GM19463 (cell line): ENCODE measurements at regions not wholly inside any gene's neighbourhood (a gene's known extent, or its start where the extent isn't known, plus 50 kb on each side); places are given as distances from the start of the nearest gene placed in this dataset.

Experiments used
- ATAC-seq: cut with Tn5 transposase; IDR thresholded peaks from one replicate; pipeline ENCODE4 v1.9.1; 2021; ENCODE audit warnings: mild to moderate bottlenecking, moderate library complexity; ENCODE audit not compliant: unreplicated experiment

DNA sequence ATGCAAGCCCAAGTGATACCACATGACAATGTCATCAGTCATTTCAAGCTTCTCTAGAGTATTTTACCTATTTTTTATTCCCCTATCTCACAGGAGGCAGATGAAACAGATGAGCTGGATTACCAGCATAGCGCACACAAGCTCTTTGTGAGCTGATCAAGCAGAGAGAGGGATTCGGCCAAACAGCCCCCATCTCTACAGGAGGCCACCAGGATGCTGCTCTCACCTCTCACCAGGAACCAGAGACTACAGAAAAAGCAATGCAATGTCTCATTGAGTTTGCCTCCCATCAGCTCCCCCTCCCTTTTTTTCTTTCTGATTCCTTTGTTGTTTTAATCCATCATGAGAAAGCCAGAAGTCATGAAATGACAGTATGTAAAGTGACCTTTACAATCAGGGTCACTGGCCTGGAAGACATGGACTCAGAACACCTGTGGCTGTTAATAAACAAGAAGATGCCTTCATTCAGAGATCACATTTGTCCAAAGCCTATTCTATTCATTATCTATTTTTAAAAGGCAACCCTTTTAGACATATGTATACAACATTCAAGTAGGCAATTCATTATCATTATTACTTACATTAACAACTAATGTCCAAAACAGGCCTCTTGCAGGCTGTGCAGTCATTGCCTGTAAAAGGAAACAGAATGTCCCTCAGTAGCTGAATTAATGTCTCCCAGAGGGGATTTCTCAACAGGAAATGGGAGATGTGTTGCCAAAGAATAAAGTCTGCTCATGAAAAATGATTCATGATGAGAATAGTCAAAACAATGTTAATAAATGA lies 656.6 kb downstream of the TBC1D4 start:
- ATAC-seq = no peak

DNA sequence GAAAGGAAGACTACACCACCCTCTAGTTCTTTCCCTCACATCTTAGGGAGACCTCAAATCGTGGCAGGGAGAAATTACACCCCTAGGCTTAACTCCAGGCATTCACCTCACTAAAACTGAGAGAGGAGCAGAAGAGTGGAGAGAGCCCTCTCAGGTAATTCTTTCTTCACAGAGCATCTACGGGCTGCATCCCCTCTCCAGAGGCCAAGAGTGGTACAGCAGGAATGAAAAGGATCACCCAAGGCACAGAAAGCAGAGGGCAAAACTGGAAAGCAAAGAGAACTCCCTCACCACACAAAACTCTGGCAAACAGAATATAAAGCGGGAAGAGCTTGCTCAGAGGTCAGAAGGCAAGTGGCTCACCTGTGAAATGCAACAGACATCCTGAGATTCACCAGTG lies 661.2 kb downstream of the TBC1D4 start:
- ATAC-seq = no peak

DNA sequence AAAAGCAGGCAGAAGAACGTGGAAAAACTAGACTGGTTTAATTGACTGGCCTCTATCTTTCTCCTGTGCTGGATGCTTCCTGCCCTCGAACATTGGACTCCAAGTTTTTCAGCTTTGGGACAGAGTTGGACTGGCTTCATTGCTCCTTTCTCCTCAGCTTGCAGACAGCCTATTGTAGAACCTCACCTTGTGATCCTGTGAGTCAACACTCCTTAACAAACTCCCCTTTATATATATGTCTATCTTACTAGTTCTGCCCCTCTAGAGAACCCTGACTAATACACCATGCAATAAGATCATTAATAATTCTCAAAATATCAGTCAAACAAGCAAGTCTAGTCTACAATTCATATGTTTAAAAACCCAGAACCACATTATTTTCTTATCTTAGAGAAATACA lies 662.4 kb downstream of the TBC1D4 start:
- ATAC-seq = no peak

DNA sequence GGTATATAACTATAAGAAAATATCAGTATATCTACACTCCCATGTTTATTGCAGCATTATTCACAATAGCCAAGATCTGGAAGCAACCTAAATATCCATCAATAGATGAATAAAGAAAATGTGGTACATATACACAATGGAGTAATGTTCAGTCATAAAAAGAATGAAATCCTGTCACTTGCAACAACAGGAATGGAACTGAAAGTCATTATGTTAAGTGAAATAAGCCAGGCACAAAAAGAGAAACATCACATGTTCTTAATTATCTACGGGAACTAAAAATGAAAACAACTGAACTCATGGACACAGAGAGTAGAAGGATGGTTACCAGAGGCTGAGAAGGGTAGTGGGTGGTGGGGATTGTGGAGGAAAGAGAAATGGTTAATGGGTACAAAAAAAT lies 665.2 kb downstream of the TBC1D4 start:
- ATAC-seq = no peak

DNA sequence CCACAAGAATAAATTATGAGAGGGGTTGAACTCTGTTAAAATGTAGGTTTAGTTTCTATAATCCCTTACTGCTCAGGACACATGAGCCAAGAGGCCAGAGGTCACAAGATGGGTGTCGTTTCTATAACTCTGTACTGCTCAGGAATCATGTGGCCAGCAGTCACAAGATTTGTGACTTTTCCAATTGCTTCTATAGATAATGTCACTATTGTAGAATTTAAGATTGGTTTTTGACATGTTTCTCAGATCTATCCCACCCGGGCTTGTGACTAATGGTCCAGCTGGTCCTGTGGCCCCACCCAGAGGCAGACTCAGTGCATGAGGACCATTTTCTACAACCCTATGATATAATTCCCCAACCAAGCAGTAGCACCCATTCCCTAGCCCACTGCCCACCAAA lies 662.0 kb upstream of the KLF12 start:
- no peak for ATAC-seq

DNA sequence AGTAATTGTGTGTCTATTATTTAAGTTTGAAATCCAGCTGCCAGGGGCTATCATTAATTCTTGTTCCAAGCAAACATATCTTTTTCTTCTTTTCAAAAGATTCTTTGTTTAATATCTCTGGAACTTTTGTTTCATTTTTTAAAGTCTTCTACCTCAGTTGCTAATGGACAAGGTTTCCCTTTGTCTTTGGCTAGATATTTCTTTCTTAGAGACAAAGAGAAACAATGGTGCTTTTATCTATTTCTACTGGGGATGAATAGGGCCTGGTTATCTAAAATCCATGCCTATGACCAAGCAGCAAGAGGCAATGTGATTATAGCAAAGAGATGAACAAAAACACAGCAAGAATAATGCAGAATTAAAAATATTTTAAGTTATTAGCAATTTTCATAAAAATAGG lies 661.3 kb upstream of the KLF12 start:
- ATAC-seq = no peak

DNA sequence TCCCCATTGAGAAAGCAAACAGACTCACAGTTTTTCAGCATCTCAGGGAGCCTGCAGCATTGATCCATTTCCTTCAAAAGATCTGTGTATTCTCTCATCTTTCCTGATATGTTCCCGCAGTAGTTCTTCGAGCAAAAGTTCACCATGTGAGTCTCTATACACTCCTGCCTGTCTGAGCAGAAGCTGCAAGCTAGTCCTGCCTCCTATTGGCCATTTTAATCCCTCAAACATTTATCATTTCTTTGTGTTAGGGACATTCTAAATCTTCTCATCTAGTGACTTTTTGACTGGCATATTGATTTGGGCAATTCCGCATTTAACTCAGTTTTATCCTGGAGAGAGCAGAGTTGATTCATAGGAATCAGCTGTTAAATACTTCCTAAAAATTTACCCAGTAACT lies 660.4 kb upstream of the KLF12 start:
- ATAC-seq = no peak

DNA sequence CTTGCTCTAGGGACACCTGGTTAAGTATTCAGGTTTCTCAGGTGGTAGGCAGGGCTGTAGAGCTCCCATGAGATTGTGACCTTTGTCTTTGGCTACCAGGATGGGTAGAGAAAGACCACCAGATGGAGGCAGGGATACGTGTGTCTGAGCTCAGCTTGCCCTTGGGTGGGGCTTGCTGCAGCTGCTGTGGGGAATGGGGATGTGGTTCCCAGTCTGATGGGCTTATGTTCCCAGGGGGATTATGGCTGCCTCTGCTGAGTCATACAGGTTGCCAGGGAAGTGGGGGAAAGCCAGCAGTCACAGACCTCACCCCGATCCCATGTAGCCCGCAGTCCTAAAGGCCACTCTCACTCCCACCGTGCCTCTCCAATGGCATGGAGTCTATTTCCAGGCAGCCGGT lies 659.9 kb upstream of the KLF12 start:
- ATAC-seq = no peak

DNA sequence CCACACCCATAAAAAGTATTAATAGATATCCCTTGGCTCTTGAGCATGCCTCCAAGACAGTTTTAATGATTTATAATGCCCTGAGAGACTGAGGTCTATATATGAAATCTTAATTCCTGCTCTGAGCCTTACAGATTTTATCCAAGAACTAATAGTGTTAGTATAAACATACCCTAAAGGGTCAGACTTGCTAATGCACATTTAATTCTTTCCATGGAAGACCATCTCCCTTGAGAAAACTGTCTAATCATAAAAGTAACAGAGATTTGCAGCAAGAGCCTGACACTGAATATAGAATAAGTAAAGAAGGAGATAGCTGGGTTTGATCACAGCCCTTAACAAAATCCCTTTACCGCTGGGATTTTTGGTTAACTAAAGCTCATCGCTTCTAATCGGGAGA lies 650.8 kb upstream of the KLF12 start:
- ATAC-seq = no peak

DNA sequence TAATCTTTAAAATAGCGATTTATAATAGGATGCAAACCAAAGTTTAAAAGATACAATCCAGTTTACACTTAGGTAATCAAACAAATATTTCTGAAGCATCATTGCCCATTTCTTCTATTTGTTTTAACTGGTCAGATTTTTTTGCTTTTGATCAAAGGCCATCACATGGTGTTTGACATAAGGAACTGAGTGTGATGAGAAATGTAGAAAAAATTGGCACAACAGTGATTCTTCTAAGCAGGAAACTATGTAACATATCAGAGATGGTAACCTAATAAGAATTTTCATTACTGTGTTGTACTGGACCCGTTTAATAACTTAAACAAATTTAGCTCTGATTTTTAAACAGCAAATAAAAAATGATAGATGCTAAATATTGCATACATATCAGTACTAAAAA lies 644.7 kb upstream of the KLF12 start:
- no peak for ATAC-seq

DNA sequence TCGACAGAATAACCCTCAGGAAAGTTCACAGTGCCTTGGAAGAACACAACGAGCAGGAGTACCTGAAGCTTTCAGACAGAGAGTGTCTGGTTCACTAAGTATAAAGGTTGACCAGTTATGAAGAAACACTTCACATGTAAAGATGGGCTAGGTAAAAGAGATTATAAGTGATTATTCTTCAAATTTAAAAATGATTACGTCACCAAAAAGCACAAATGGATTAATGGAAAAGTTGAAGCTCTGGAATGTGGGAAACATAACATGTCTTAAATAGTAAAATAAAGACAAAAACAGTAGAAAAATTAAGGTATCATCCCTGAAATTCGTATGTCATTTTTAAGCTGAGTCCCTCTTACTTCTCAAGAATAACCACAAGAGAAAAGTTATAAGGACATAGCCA lies 643.9 kb upstream of the KLF12 start:
- ATAC-seq = no peak

DNA sequence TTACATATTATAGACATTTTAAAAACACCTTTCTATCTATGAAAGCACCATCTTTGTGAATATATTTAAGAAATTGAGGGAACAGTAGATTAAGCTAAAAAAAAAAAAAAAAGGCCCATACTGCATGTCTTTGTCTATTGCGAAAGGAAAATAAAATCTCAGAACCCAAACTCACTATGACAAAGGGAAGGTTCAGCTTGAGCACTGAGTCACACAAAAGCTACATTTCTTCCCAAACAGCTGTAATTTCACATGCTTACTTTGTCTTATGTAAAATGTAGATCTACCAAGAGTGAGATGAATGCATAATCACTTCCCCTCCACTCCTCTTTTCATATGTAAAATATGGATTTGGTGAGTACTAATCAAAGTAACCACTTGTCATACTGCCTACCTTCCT lies 640.1 kb upstream of the KLF12 start:
- ATAC-seq = no peak

DNA sequence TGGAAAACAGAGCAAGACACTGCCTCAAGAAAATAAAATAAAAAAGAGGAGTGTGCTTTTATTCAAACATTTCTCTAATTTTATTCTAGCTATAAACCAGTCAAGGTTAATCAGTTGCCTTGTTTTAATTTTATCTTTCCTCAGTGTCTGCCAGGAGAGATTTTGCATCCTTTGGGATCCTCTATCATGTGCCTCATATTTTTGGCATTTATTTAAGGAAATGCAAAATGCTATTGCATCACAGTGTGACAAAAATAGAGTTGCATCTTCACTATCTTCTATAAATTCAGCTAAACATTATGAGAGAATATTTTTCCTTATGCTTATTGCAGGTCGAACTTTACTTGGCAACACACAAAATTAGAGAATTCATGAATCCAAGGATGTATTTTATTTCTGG lies 639.0 kb upstream of the KLF12 start:
- no peak for ATAC-seq

DNA sequence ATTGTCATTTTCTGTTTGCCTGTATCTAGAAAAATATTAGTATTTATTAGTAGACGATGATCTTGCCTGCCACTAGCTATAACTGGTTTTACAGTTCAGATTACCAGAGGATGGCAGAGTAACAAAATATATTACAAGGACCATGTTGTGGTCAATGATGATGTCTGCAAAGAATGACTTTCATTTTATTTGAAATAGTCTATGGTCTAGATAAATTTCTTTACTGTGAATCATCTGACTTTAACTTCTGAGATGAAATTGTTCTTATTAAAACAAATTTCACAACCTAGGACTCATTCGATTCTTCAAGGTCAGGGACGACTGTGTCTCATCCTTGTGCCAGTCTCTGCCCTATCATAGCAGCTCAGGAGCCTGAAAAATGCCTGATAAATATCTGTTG lies 637.8 kb upstream of the KLF12 start:
- no peak for ATAC-seq

DNA sequence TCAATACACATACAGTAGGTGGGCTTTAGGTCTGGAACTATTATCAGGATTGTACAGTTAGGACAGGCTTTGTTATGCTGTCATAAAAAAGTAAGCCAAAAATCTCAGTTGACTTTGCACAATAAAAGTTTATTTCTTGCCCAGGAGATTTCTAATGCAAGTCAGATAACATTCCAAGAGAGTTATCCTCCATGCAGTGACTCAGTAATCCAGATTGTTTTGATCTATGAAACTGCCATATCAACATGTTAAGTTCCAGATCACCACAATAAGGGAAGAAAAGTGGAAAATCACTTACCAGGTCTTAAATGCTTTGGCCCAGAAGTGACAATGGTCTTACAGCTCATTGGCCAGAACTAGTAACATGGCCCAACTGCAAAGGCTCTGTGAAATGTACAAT lies 636.2 kb upstream of the KLF12 start:
- no peak for ATAC-seq

DNA sequence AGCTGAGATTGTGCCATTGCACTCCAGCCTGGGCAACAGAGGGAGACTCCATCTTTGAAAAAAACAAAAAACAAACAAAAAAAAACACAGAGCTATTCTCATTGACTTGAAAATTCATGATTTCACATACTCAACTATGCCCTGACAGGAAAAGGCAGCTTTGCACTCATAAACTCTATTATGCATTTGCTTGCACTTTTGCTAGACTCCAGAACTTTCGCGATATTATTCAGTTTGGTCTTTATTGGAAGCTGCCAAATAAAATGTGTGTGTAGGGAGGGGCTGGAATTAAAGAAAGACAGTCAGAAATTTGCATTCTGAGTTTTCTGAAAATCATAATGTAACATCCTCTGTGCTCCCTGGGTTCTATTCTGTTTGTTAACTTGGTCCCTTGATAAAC lies 635.1 kb upstream of the KLF12 start:
- ATAC-seq = no peak

DNA sequence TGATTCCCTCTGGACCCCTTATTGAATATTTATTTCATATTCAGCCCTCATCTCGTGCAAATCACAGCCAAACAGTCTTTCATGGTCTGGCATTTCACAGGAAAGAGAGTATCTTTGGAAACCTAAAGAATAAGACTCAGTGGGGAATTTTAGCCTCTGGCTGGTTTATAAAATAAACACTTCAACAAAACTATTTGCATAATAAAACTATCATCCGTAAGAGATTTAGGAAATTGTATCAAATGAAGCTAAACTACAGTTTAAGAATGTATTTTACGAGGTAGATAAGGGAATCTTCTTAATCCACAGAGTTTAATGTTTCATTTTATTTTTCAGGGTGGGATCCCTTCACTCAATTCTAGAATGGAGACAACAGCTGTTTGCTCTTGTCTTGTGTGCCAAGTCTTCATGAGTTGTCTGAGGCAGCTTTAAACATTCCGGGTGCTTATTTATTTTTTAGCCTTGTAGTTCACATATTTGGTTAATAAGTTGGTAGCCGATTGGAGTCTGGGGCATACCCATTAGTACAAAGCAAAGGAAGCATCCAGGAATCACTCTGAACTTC lies 634.4 kb upstream of the KLF12 start:
- ATAC-seq = no peak

DNA sequence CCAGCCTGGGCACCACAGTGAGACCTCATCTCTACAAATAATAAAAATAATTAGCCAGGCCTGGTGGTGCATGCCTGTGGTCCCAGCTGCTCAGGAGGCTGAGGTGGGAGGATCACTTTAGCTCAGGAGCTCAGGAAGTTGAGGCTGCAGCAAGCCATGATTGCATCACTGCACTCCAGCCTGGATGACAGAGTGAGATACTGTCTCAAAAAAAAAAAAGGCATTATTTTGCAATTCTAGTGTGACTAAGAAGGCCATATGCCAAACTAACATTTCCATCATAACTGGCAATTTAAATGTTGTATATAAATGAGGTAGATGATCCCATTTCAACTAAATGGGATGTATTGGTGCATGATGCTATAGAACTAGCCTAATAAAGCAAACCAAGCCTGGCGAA lies 632.8 kb upstream of the KLF12 start:
- no peak for ATAC-seq

DNA sequence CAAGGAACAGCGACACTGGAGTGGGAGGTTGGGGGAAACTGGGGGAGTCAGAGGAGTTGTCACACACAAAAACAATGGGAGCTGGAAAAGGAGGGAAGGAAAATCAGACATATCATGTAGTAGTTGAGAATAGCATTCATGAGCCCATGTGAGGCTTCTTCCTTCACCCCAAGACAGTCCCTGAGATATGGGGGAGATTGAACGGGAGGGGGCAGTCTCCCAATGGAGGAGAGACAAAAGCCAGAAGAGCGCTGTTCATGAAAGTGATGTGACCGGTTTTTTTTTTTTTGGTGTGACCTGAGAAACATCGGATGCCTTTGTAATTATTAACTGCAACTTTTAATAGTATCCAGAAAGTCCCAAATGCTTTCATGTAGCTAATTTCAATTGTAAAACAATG lies 631.8 kb upstream of the KLF12 start:
- no peak for ATAC-seq

DNA sequence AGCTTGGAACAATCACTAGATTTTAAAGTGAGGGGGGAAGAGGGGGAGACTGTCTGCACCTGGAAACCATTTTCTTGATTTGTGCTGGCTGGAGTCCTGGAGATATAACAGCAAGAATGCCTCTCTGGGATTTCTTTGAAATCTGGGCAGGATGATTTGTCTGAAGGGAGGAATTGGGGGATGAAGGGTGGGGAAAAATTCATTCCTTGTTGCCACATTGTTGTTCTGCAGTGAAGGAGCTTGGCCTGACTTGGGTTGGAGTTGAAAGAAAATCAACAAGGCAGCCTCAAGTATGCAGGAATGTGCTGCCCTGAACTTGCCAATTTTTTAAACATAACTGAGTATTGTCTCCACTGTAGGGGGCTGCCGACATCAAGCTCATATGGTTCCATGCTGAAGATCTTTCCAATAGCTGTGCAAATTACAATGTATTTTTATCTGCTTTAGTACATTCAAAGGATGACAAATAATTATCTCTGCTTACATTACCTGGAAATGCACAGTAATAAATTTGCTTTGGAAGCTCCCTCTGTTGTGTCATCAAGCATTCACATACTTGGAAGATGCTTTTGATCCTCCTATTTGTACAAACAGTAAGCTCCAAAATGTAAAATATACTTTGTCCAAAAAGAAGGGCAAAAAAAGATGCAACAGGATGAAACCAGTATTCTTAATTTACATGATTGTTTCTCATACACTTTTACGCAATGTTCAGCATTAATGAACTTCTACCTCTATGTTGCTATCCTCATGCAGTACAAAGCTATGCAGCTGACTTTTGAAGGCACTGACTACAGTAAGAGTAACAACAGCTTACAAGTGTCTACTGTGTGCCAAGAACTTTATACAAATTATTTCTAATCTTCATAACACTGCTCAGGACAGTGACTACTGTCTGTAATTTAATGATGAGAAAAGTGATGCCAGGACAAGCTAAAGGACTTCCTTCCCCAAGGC lies 627.9 kb upstream of the KLF12 start:
- no peak for ATAC-seq

DNA sequence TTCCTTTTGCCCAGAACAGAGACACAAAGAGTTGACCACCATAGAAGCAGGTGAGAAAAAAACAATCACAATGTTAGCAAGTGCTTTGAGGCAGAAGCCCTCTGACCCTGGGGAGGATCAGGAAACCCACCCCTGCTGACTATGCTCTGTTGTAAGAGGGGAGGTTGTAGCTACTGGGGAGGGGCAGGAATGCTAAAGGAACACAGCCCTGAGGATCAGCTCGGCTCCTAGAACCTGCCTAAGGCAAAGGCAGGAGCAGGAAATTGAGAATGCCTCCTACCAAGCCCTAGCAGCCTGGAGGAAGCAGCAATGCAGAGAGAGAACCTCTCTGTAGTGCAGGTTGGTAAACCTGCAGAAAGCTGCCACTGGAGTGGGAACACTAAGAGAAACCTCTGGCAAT lies 624.0 kb upstream of the KLF12 start:
- ATAC-seq = no peak

DNA sequence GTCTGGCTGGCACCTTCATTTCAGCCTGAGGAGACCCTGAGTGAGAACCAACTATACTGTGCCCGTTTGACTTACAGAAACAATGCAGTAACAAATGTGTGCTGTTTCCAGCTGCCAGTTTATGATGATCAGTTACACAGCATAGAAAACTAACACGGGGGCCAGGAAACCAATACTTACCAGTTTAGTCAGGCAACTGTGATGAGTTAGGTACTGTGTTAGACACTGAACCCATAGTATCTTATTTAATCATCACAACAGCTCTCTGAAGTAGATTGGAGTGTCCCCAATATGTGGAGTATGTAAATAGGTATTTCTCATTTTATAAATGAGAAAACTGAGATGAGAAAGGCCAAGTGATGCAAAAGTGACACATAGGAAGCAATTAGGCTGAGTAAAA lies 620.9 kb upstream of the KLF12 start:
- ATAC-seq = no peak
